ENCODE measurements at regions not wholly inside any gene's neighbourhood (a gene's known extent, or its start where the extent isn't known, plus 50 kb on each side); places are given as distances from the start of the nearest gene placed in this dataset.

DNA sequence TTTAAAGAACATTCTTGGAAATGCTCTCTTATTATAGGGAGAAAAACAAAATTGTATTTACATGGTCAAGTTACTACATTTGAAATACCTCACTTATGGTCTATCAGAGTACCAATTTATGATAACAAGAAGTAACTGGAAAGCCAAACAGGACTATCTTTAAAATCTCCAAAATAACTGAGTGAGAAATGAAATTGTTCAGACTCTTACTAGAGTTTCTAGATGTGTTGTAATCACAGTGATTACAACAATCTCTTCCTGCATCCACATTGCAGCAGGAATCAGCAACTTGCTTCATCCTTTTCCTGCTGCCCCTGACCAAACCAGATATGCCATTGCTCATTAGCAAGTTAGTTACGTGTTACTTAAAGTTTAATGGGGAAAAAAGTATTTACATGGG lies 245.2 kb upstream of the SMIM31 start:
- H3K4me3 ChIP-seq, result no peak overlapping the region
- H3K27me3 ChIP-seq (replicated peaks; ENCODE audit: insufficient read depth), result no peaks in the 10 kb centered on the region
- TF ChIP-seq, protein P1, sequence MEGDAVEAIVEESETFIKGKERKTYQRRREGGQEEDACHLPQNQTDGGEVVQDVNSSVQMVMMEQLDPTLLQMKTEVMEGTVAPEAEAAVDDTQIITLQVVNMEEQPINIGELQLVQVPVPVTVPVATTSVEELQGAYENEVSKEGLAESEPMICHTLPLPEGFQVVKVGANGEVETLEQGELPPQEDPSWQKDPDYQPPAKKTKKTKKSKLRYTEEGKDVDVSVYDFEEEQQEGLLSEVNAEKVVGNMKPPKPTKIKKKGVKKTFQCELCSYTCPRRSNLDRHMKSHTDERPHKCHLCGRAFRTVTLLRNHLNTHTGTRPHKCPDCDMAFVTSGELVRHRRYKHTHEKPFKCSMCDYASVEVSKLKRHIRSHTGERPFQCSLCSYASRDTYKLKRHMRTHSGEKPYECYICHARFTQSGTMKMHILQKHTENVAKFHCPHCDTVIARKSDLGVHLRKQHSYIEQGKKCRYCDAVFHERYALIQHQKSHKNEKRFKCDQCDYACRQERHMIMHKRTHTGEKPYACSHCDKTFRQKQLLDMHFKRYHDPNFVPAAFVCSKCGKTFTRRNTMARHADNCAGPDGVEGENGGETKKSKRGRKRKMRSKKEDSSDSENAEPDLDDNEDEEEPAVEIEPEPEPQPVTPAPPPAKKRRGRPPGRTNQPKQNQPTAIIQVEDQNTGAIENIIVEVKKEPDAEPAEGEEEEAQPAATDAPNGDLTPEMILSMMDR (IDR thresholded peaks at IDR 0.05), result no peak
- H3K36me3 ChIP-seq, result no peaks in the 10 kb centered on the region
- H3K27ac ChIP-seq, result no peak overlapping the region
- H3K9me3 ChIP-seq, result no peaks in the 10 kb centered on the region
- ATAC-seq (ENCODE audit: insufficient number of reproducible peaks, low FRiP score, low read depth) (no peak), DNase-seq (ENCODE audit: low spot score) (no peak)
- H3K4me1 ChIP-seq (ENCODE audit: control insufficient read depth in 1 of 2, low read depth in 2 of 2), result no peaks in the 10 kb centered on the region

DNA sequence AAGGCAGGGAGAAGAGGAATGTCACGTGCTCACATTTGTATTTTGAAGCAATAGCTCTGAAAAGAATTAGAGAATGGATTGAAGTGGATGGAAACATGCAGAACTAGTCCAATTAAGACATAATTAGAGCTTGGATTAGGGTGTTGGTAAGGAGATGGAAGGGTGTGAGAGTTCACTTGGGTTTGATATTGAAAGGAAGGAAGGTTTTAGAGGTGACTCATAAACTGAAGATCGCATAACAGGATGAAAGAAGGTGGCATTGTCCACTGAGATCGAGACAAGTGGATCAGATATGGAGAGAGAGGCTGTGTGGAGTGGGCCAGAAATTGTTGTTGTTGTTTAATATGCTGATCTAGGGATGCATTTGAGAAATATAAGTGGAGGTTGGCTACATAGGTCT lies 244.0 kb upstream of the SMIM31 start:
- H3K4me3 ChIP-seq, result no peak overlapping the region
- no peaks in the 10 kb centered on the region for H3K4me1 ChIP-seq (ENCODE audit: control insufficient read depth in 1 of 2, low read depth in 2 of 2)
- ATAC-seq (ENCODE audit: insufficient number of reproducible peaks, low FRiP score, low read depth) (no peak), DNase-seq (ENCODE audit: low spot score) (no peak)
- no peaks in the 10 kb centered on the region for H3K36me3 ChIP-seq
- TF ChIP-seq, protein P1 (IDR thresholded peaks at IDR 0.05), result no peak
- no peaks in the 10 kb centered on the region for H3K27me3 ChIP-seq (replicated peaks; ENCODE audit: insufficient read depth)
- no peak overlapping the region for H3K27ac ChIP-seq
- H3K9me3 ChIP-seq, result no peaks in the 10 kb centered on the region

DNA sequence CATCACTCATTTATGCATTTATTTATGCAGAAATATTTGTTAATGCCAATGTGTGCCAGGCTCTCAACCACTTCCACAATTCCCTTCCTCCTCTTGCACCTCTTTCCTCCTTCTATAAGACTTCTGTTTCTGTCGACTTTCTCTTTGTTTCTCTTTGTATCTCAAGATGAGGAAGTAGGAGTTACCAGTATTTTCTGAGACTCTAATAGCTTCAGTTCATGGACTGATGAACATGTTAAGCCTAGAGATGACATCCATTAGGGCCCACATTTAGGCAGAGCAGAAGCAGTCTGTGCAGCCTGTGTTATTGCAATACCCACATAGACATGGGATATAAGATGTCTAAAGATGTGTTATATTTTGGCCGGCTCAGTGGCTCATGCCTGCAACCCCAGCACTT lies 241.8 kb upstream of the SMIM31 start:
- Histone ChIP-seq H3K27ac (no peak overlapping the region), H3K4me1 (ENCODE audit: control insufficient read depth in 1 of 2, low read depth in 2 of 2) (no peaks in the 10 kb centered on the region), H3K36me3 (no peaks in the 10 kb centered on the region), H3K4me3 (no peak overlapping the region), H3K27me3 (replicated peaks; ENCODE audit: insufficient read depth) (no peaks in the 10 kb centered on the region), H3K9me3 (no peaks in the 10 kb centered on the region)
- ATAC-seq (ENCODE audit: insufficient number of reproducible peaks, low FRiP score, low read depth) (no peak), DNase-seq (ENCODE audit: low spot score) (no peak)
- TF ChIP-seq, protein P1 (IDR thresholded peaks at IDR 0.05), result no peak

DNA sequence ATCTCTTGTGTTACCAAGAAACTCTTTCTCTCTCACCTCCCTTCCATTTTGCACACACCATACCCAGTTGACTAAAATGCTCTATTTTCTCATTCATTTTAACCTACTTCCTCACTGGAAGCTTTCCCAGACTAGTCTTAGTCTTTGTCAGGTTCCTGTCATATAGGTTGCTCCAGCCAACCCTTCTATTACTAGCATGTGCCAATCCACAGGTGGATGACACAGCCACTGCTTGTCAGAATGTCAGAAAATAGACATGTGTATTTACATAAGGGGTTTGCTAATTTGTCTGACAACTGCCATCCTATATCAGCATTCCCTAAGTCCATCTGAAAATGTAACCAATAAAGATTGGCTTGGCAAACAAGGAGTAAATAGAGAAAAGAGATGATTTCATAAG lies 239.2 kb upstream of the SMIM31 start:
- Histone ChIP-seq H3K27ac (no peak overlapping the region), H3K4me1 (ENCODE audit: control insufficient read depth in 1 of 2, low read depth in 2 of 2) (no peaks in the 10 kb centered on the region), H3K4me3 (no peak overlapping the region), H3K36me3 (no peaks in the 10 kb centered on the region), H3K27me3 (replicated peaks; ENCODE audit: insufficient read depth) (no peaks in the 10 kb centered on the region), H3K9me3 (no peaks in the 10 kb centered on the region)
- no peak for ATAC-seq (ENCODE audit: insufficient number of reproducible peaks, low FRiP score, low read depth)
- no peak for DNase-seq (ENCODE audit: low spot score)
- TF ChIP-seq, protein P1 (IDR thresholded peaks at IDR 0.05), result no peak

DNA sequence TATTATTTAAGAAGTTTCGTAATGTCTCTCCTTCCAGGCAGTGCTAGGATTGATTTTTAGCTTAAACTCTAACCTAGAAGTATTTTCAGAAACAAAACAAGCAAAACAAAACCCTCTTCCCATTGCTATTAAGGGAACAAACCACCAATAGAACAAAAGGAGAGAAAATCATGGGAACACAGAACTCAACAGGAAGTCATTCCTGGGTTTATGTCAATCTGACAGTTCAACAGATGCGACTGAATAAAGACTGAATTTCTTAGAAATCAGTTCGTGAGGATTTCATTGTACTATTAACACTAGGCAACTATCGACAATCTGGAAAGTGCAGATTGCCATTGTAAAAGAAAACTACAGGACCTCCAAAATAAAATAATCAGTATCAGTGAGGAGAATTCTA lies 229.1 kb upstream of the SMIM31 start:
- Histone ChIP-seq H3K4me3 (no peak overlapping the region), H3K9me3 (no peaks in the 10 kb centered on the region), H3K36me3 (no peaks in the 10 kb centered on the region), H3K4me1 (ENCODE audit: control insufficient read depth in 1 of 2, low read depth in 2 of 2) (no peaks in the 10 kb centered on the region), H3K27ac (no peak overlapping the region), H3K27me3 (replicated peaks; ENCODE audit: insufficient read depth) (no peaks in the 10 kb centered on the region)
- ATAC-seq (ENCODE audit: insufficient number of reproducible peaks, low FRiP score, low read depth) (no peak), DNase-seq (ENCODE audit: low spot score) (no peak)
- TF ChIP-seq, protein P1 (IDR thresholded peaks at IDR 0.05), result no peak
